Hepatocyte (in vitro differentiated cells): ENCODE measurements at regions not wholly inside any gene's neighbourhood (a gene's known extent, or its start where the extent isn't known, plus 50 kb on each side); places are given as distances from the start of the nearest gene placed in this dataset.
"Not testable (repeated sequence)": the region's sequence is repeated elsewhere in the genome, so short reads cannot be mapped to it uniquely, and the experiment has no call there.

ENCODE experiments used
- DNase-seq: peaks from one replicate; pipeline ENCODE4 v3.0.0-alpha.2; 2016; ENCODE audit warnings: low spot score
- H2AFZ ChIP-seq: fragments of 200-600 bp; sonication (generic); 2 replicates; pipeline ENCODE4 v1.6.0; 2016; ENCODE audit warnings: antibody characterized with exemption, mild to moderate bottlenecking
- H3K27ac ChIP-seq: fragments of 200-600 bp; sonication (generic); 2 replicates; pipeline ENCODE4 v1.5.1; 2016; ENCODE audit warnings: mild to moderate bottlenecking
- H3K27me3 ChIP-seq: fragments of 200-600 bp; sonication (generic); 2 replicates; pipeline ENCODE4 v1.6.1; 2016
- H3K36me3 ChIP-seq: fragments of 200-600 bp; sonication (generic); replicated peaks from 2 replicates; pipeline ENCODE4 v1.5.1; 2016; ENCODE audit warnings: low read depth; ENCODE audit not compliant: insufficient read depth
- H3K4me1 ChIP-seq: fragments of 200-600 bp; sonication (generic); 2 replicates; pipeline ENCODE4 v1.5.1; 2016; ENCODE audit warnings: mild to moderate bottlenecking, moderate library complexity; ENCODE audit not compliant: insufficient read depth
- H3K4me2 ChIP-seq: fragments of 200-600 bp; sonication (generic); 2 replicates; pipeline ENCODE4 v1.6.0; 2016
- H3K4me3 ChIP-seq: fragments of 200-600 bp; sonication (generic); 2 replicates; pipeline ENCODE4 v1.5.1; 2016; ENCODE audit warnings: mild to moderate bottlenecking
- H3K79me2 ChIP-seq: fragments of 200-600 bp; sonication (generic); 2 replicates; pipeline ENCODE4 v1.6.0; 2017; ENCODE audit warnings: mild to moderate bottlenecking
- H3K9me2 ChIP-seq: fragments of 200-600 bp; sonication (generic); replicated peaks from 2 replicates; pipeline ENCODE4 v1.6.0; 2017; ENCODE audit warnings: mild to moderate bottlenecking; ENCODE audit not compliant: insufficient read depth
- H3K9me3 ChIP-seq: fragments of 200-600 bp; sonication (generic); 2 replicates; pipeline ENCODE4 v1.5.1; 2016; ENCODE audit warnings: low read depth, mild to moderate bottlenecking
- H4K20me1 ChIP-seq: fragments of 200-600 bp; sonication (generic); 2 replicates; pipeline ENCODE4 v1.6.0; 2016; ENCODE audit warnings: mild to moderate bottlenecking; ENCODE audit not compliant: insufficient read depth, poor library complexity, severe bottlenecking
- CTCF ChIP-seq: fragments of 200-600 bp; sonication (generic); IDR thresholded peaks from 2 replicates; pipeline ENCODE4 v1.5.1; 2016; ENCODE audit warnings: antibody characterized with exemption, mild to moderate bottlenecking; ENCODE audit not compliant: poor library complexity
- EZH2 ChIP-seq: fragments of 200-600 bp; sonication (generic); IDR thresholded peaks from 2 replicates; pipeline ENCODE4 v1.6.1; 2016; ENCODE audit warnings: antibody characterized with exemption, mild to moderate bottlenecking, borderline replicate concordance
- EZH2phosphoT487 ChIP-seq: fragments of 200-600 bp; sonication (generic); IDR thresholded peaks from one replicate; pipeline ENCODE4 v1.6.1; 2018; ENCODE audit warnings: antibody characterized with exemption, mild to moderate bottlenecking, low read depth, moderate library complexity; ENCODE audit not compliant: unreplicated experiment, severe bottlenecking
- WGBS: methylation state at CpG from one replicate; pipeline ENCODE4 v1.1.6; 2016; ENCODE audit warnings: low lambda C conversion rate; ENCODE audit errors: missing lambda C conversion rate; 5-methylcytosine and 5-hydroxymethylcytosine counted together

DNA sequence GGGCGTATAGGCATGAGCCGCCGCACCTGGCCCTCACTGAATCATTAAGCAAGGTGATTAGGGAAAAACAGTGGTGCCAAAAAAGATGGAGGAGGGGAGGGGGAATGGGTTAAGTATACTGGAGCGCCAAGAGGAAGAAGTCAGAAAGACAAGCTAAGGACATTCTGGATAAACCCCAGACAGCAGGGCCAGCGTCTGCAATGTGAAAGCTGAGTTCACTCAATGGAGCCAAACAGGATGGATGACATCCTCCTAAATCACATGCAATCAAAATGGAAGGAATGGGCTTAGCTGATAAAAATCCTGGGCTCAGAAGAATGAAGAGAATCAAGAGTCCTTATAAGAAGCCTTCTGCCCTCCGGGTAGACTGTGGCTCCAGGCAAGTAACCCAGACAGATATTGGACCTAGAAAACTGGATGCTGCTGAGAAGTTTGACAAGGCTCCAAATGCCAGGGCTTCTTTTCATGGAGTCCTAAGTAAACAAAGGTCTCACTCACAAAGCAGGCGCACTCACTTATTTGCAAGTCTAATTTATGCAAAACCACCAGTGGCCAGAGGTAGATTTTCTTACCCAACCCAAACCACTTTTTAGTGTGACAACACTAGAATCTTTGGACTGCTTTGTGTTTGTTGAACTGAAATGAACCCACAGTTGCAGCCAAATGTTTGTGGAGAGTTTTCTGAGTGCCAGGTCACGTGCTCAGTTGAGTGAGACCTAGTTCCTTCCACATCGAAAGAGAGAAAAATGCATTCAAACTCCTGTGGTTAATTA is 519.1 kb upstream of the AUTS2 start:
- TF ChIP-seq EZH2 = no peak
- TF ChIP-seq EZH2phosphoT487 = no peak
- TF ChIP-seq CTCF = no peak

GRCh38 chr7:69087281-69087680 is 511.0 kb upstream of the AUTS2 start:
- not testable (repeated sequence) for H4K20me1 ChIP-seq, H3K9me3 ChIP-seq, H3K36me3 ChIP-seq, H2AFZ ChIP-seq, H3K27me3 ChIP-seq, DNase-seq, H3K9me2 ChIP-seq, H3K27ac ChIP-seq, H3K4me1 ChIP-seq, H3K4me2 ChIP-seq, H3K79me2 ChIP-seq, H3K4me3 ChIP-seq
- 92% methylated on average over 2 of the region's 2 CpGs for WGBS

More for the DNA sequence above, 519.1 kb upstream of the AUTS2 start:
- no peaks in the 10 kb centered on the region for H3K79me2 ChIP-seq
- no peaks in the 10 kb centered on the region for H4K20me1 ChIP-seq
- no peak overlapping the region for H3K27ac ChIP-seq
- no peak overlapping the region for H2AFZ ChIP-seq
- no peaks in the 10 kb centered on the region for H3K36me3 ChIP-seq
- 84% methylated on average over 9 of the region's 9 CpGs for WGBS
- H3K27me3 ChIP-seq = no peaks in the 10 kb centered on the region
- H3K4me1 ChIP-seq = no peaks in the 10 kb centered on the region
- no peaks in the 10 kb centered on the region for H3K9me3 ChIP-seq
- H3K4me2 ChIP-seq = no peak overlapping the region
- no peaks in the 10 kb centered on the region for H3K9me2 ChIP-seq
- DNase-seq = no peak
- H3K4me3 ChIP-seq = no peak overlapping the region

GRCh38 chr7:69088185-69088584 is 510.1 kb upstream of the AUTS2 start:
- Histone ChIP-seq H3K27ac (no peak overlapping the region), H3K4me3 (no peak overlapping the region), H4K20me1 (no peaks in the 10 kb centered on the region), H3K4me1 (no peaks in the 10 kb centered on the region), H3K79me2 (no peaks in the 10 kb centered on the region), H2AFZ (no peak overlapping the region), H3K36me3 (no peaks in the 10 kb centered on the region), H3K4me2 (no peak overlapping the region), H3K9me3 (no peaks in the 10 kb centered on the region), H3K27me3 (no peaks in the 10 kb centered on the region), H3K9me2 (no peaks in the 10 kb centered on the region)
- no peak for TF ChIP-seq EZH2
- no peak for TF ChIP-seq EZH2phosphoT487
- no peak for TF ChIP-seq CTCF
- DNase-seq = no peak

- no peaks in the 10 kb centered on the region for H3K27me3 ChIP-seq
- H3K4me1 ChIP-seq = no peaks in the 10 kb centered on the region
- H3K4me2 ChIP-seq = no peak overlapping the region
- no peaks in the 10 kb centered on the region for H4K20me1 ChIP-seq
- no peaks in the 10 kb centered on the region for H3K9me2 ChIP-seq
- no peak overlapping the region for H3K27ac ChIP-seq
- DNase-seq = no peak
- TF ChIP-seq CTCF (no peak), EZH2phosphoT487 (no peak), EZH2 (no peak)
- H3K79me2 ChIP-seq = no peaks in the 10 kb centered on the region
- no peak overlapping the region for H3K4me3 ChIP-seq
- H3K9me3 ChIP-seq = peaks cover 11% of the 10 kb centered on the region
- H3K36me3 ChIP-seq = no peaks in the 10 kb centered on the region
- WGBS = 74% methylated on average over 4 of the region's 4 CpGs
- no peak overlapping the region for H2AFZ ChIP-seq
These were observed 507.3 kb upstream of the AUTS2 start for GRCh38 chr7:69090936-69091335.
